GM12878 (cell line): ENCODE measurements at regions not wholly inside any gene's neighbourhood (a gene's known extent, or its start where the extent isn't known, plus 50 kb on each side); places are given as distances from the start of the nearest gene placed in this dataset.

Experiments used
- ATAC-seq: fragments of 200-7000 bp; cut with Tn5 transposase; 3 replicates; pipeline ENCODE4 v1.9.1; 2020; ENCODE audit warnings: mild to moderate bottlenecking, moderate library complexity
- BruUV-seq: library from RNA; stranded (reverse); fragments of 400-500 nt; replicated peaks from 2 replicates; lab custom pipeline; 2021; lab: Mats Ljungman, UMichigan
- CTCF ChIA-PET: fragments of 300-600 bp; sonication (Branson Sonifier 250); formaldehyde crosslinking; extraction: SDS; loops from one replicate; lab custom pipeline; 2021; ENCODE audit warnings: inconsistent platforms; lab: Yijun Ruan, JAX
- POLR2A ChIA-PET: fragments of 350-600 bp; formaldehyde crosslinking; extraction: SDS; loops from one replicate; lab custom pipeline; 2021; ENCODE audit warnings: inconsistent platforms; lab: Charles Lee
- RAD21 ChIA-PET: fragments of 300-600 bp; sonication (Branson Sonifier 250); formaldehyde crosslinking; loops from one replicate; lab custom pipeline; 2023; ENCODE audit warnings: antibody characterized with exemption; ENCODE audit not compliant: unreplicated experiment; lab: Charles Lee
- SMC1A ChIA-PET: fragments of 300-600 bp; sonication (Branson Sonifier 250); formaldehyde crosslinking; loops from one replicate; lab custom pipeline; 2023; ENCODE audit not compliant: unreplicated experiment, uncharacterized antibody; lab: Charles Lee
- DNase-seq: peaks from one replicate; pipeline ENCODE4 v3.0.0-alpha.2; 2011; ENCODE audit warnings: low read depth, low spot score
- FAIRE-seq: peaks from 3 replicates; lab custom pipeline; 2011; peaks lifted over from hg19 to GRCh38; lab: Jason Lieb, UNC
- H2AFZ ChIP-seq: 2 replicates; pipeline ENCODE4 v1.6.0; 2011; ENCODE audit warnings: low read depth, low read length, control low read depth; ENCODE audit not compliant: control insufficient read depth
- H3K27ac ChIP-seq: 2 replicates; pipeline ENCODE4 v1.5.1; 2011; ENCODE audit warnings: control low read depth; ENCODE audit not compliant: control insufficient read depth, insufficient read depth
- H3K27me3 ChIP-seq, 2 experiments: replicated peaks in 1 of 2; 2 replicates each; pipeline versions ENCODE4 v1.6.0 to v1.6.1; 2011; ENCODE audit warnings: low read length in 1 of 2; ENCODE audit not compliant: control insufficient read depth in 2 of 2, insufficient read depth in 2 of 2
- H3K36me3 ChIP-seq, 2 experiments: 2 replicates each; pipeline ENCODE4 v1.5.1; 2011; ENCODE audit warnings: low read length in 1 of 2; ENCODE audit not compliant: control insufficient read depth in 2 of 2, insufficient read depth in 2 of 2
- H3K4me1 ChIP-seq: 2 replicates; pipeline ENCODE4 v1.6.1; 2011; ENCODE audit warnings: mild to moderate bottlenecking, low read length, moderate library complexity, mixed read lengths; ENCODE audit not compliant: control insufficient read depth, insufficient read depth
- H3K4me2 ChIP-seq: 2 replicates; pipeline ENCODE4 v1.6.0; 2011; ENCODE audit warnings: control low read depth; ENCODE audit not compliant: control insufficient read depth, insufficient read depth
- H3K4me3 ChIP-seq: fragments of 200-600 bp; sonication (generic); 2 replicates; pipeline ENCODE4 v1.5.1; 2016
- H3K79me2 ChIP-seq: 2 replicates; pipeline ENCODE4 v1.6.0; 2011; ENCODE audit warnings: low read length; ENCODE audit not compliant: control insufficient read depth, insufficient read depth
- H3K9ac ChIP-seq: 2 replicates; pipeline ENCODE4 v1.8.0; 2011; ENCODE audit warnings: low read length, control low read depth, mixed read lengths; ENCODE audit not compliant: control insufficient read depth, insufficient read depth
- H3K9me3 ChIP-seq: replicated peaks from 3 replicates; pipeline ENCODE4 v1.5.1; 2011; ENCODE audit warnings: mild to moderate bottlenecking, low read length; ENCODE audit not compliant: control insufficient read depth, insufficient read depth
- H4K20me1 ChIP-seq: 2 replicates; pipeline ENCODE4 v1.6.0; 2011; ENCODE audit not compliant: control insufficient read depth, insufficient read depth
- ASH2L ChIP-seq: fragments of 300-600, 200-600 bp; sonication (generic); IDR thresholded peaks from 2 replicates; pipeline ENCODE4 v1.6.1; 2017; ENCODE audit warnings: low read depth, mild to moderate bottlenecking, borderline replicate concordance
- BCL11A ChIP-seq: IDR thresholded peaks from 2 replicates; pipeline ENCODE4 v1.6.1; 2011; ENCODE audit warnings: low read depth, low read length
- BCL3 ChIP-seq: IDR thresholded peaks from 2 replicates; pipeline ENCODE4 v1.6.1; 2011; ENCODE audit warnings: borderline replicate concordance, low read depth, mild to moderate bottlenecking, moderate library complexity, low read length; ENCODE audit not compliant: insufficient read depth, poor library complexity, severe bottlenecking
- EED ChIP-seq: sonication (generic); IDR thresholded peaks from 2 replicates; pipeline ENCODE4 v1.6.1; 2016; ENCODE audit warnings: antibody characterized with exemption, low read depth
- EP300 ChIP-seq, 2 experiments: fragments of 150-350 bp in 1 of 2; IDR thresholded peaks; 2 replicates each; pipeline ENCODE4 v1.6.1; 2011 to 2012; ENCODE audit warnings: low read depth in 2 of 2, low read length in 2 of 2, borderline replicate concordance in 1 of 2, improper control_type of control experiment in 1 of 2, inconsistent platforms in 1 of 2; ENCODE audit not compliant: control insufficient read depth in 1 of 2
- FOS ChIP-seq: IDR thresholded peaks from 3 replicates; pipeline ENCODE4 v1.6.1; 2011; ENCODE audit warnings: borderline replicate concordance; ENCODE audit not compliant: insufficient read length; ENCODE audit errors: extremely low read depth
- MTA3 ChIP-seq: IDR thresholded peaks from 2 replicates; pipeline ENCODE4 v1.6.1; 2012; ENCODE audit warnings: low read length, inconsistent platforms, borderline replicate concordance
- TBL1XR1 ChIP-seq: IDR thresholded peaks from 2 replicates; pipeline ENCODE4 v1.6.1; 2012; ENCODE audit warnings: low read depth, low read length, improper control_type of control experiment
- ZNF384 ChIP-seq: IDR thresholded peaks from 2 replicates; pipeline ENCODE4 v1.6.1; 2012; ENCODE audit warnings: low read depth, mild to moderate bottlenecking, low read length, improper control_type of control experiment, borderline replicate concordance
- WGBS: methylation state at CpG from one replicate; pipeline ENCODE4 v1.1.6; 2016; ENCODE audit warnings: low lambda C conversion rate; ENCODE audit not compliant: insufficient replicate concordance, insufficient coverage; ENCODE audit errors: missing lambda C conversion rate; 5-methylcytosine and 5-hydroxymethylcytosine counted together
- in situ Hi-C: fragments of 300-500 bp; cut with MboI; formaldehyde crosslinking; loops from 9 replicates; pipeline ENCODE4 v1.14.3; 2018; ENCODE audit warnings: mixed read lengths
- intact Hi-C: fragments of 100-400 bp; cut with micrococcal nuclease; formaldehyde crosslinking; loops from one replicate; pipeline ENCODE4 v1.14.2; 2022; ENCODE audit not compliant: unreplicated experiment
- TF ChIP-seq, protein P1 (sequence below): fragments of 450-650 bp; IDR thresholded peaks from 2 replicates; pipeline ENCODE4 v1.6.1; 2017; ENCODE audit warnings: mild to moderate bottlenecking, moderate library complexity
- TF ChIP-seq, protein P2 (sequence below): fragments of 450-650 bp; IDR thresholded peaks from 2 replicates; pipeline ENCODE4 v1.6.1; 2016; ENCODE audit warnings: mild to moderate bottlenecking

DNA sequence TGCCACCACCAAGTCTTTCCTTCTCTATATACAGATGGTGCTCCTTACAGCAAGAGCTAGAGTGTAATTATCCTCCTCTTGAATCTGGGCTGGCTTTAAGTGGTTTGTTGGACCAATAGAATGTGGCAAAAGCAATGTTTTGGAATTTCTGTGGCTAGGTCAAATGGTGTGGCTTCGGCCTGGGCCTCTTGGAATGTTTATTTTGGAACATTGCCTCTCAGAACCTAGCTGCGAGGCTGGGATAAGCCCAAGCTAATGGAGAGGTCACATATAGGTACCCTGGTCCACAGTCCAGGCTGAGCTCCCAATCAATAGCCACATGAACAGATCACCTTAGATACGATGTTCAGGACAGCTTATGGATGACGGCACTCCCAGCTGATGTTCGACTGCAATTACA lies 556.7 kb downstream of the TYW1 start:
- in situ Hi-C loops (no loop called here), intact Hi-C loops (no loop called here)
- H2AFZ ChIP-seq = no peak overlapping the region
- no peaks in the 10 kb centered on the region for H4K20me1 ChIP-seq
- H3K4me1 ChIP-seq = no peaks in the 10 kb centered on the region
- H3K4me2 ChIP-seq = no peak overlapping the region
- H3K27me3 ChIP-seq = no peaks in the 10 kb centered on the region
- H3K9ac ChIP-seq = no peak overlapping the region
- H3K79me2 ChIP-seq = no peaks in the 10 kb centered on the region
- ChIA-PET SMC1A (no interaction called here), CTCF (no interaction called here), RAD21 (no interaction called here), POLR2A (no interaction called here)
- H3K27ac ChIP-seq = no peak overlapping the region
- no peaks in the 10 kb centered on the region for H3K36me3 ChIP-seq
- FAIRE-seq (no peak), ATAC-seq (no peak), DNase-seq (no peak)
- BruUV-seq = no TSS peak
- H3K4me3 ChIP-seq = no peak overlapping the region
- no peaks in the 10 kb centered on the region; the same call in 2 of the 3 replicates for H3K9me3 ChIP-seq
- 19% methylated on average over 5 of the region's 5 CpGs for WGBS
- TF ChIP-seq TBL1XR1 (no peak), EED (no peak)

- H3K36me3 ChIP-seq = no peaks in the 10 kb centered on the region
- no peaks in the 10 kb centered on the region for H3K4me1 ChIP-seq
- ChIA-PET RAD21 (no interaction called here), SMC1A (no interaction called here), POLR2A (no interaction called here), CTCF (no interaction called here)
- no peaks in the 10 kb centered on the region for H3K79me2 ChIP-seq
- no peaks in the 10 kb centered on the region for H3K27me3 ChIP-seq
- in situ Hi-C loops (no loop called here), intact Hi-C loops (no loop called here)
- H3K27ac ChIP-seq = no peak overlapping the region
- no TSS peak for BruUV-seq
- no peak for DNase-seq
- FAIRE-seq = no peak
- WGBS = 11% methylated on average over 6 of the region's 6 CpGs
- no peaks in the 10 kb centered on the region; the same call in 2 of the 3 replicates for H3K9me3 ChIP-seq
- H3K4me2 ChIP-seq = no peak overlapping the region
- H2AFZ ChIP-seq = no peak overlapping the region
- no peak overlapping the region for H3K9ac ChIP-seq
- no peak overlapping the region for H3K4me3 ChIP-seq
- ATAC-seq = no peak
- no peaks in the 10 kb centered on the region for H4K20me1 ChIP-seq
- TF ChIP-seq, protein P1, sequence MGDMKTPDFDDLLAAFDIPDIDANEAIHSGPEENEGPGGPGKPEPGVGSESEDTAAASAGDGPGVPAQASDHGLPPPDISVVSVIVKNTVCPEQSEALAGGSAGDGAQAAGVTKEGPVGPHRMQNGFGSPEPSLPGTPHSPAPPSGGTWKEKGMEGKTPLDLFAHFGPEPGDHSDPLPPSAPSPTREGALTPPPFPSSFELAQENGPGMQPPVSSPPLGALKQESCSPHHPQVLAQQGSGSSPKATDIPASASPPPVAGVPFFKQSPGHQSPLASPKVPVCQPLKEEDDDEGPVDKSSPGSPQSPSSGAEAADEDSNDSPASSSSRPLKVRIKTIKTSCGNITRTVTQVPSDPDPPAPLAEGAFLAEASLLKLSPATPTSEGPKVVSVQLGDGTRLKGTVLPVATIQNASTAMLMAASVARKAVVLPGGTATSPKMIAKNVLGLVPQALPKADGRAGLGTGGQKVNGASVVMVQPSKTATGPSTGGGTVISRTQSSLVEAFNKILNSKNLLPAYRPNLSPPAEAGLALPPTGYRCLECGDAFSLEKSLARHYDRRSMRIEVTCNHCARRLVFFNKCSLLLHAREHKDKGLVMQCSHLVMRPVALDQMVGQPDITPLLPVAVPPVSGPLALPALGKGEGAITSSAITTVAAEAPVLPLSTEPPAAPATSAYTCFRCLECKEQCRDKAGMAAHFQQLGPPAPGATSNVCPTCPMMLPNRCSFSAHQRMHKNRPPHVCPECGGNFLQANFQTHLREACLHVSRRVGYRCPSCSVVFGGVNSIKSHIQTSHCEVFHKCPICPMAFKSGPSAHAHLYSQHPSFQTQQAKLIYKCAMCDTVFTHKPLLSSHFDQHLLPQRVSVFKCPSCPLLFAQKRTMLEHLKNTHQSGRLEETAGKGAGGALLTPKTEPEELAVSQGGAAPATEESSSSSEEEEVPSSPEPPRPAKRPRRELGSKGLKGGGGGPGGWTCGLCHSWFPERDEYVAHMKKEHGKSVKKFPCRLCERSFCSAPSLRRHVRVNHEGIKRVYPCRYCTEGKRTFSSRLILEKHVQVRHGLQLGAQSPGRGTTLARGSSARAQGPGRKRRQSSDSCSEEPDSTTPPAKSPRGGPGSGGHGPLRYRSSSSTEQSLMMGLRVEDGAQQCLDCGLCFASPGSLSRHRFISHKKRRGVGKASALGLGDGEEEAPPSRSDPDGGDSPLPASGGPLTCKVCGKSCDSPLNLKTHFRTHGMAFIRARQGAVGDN = no peak
- TF ChIP-seq, protein P2, sequence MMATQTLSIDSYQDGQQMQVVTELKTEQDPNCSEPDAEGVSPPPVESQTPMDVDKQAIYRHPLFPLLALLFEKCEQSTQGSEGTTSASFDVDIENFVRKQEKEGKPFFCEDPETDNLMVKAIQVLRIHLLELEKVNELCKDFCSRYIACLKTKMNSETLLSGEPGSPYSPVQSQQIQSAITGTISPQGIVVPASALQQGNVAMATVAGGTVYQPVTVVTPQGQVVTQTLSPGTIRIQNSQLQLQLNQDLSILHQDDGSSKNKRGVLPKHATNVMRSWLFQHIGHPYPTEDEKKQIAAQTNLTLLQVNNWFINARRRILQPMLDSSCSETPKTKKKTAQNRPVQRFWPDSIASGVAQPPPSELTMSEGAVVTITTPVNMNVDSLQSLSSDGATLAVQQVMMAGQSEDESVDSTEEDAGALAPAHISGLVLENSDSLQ = no peak
- TF ChIP-seq BCL3 (no peak), MTA3 (no peak), FOS (no peak), ZNF384 (no peak), BCL11A (no peak), ASH2L (no peak), EP300 (IDR thresholded peaks at IDR 0.05; ENCODE audit: borderline replicate concordance in 1 of 2, control insufficient read depth in 1 of 2, low read depth in 2 of 2, low read length in 2 of 2) (no peak)
Measured at GRCh38 chr7:67554986-67555385, 558.4 kb downstream of the TYW1 start.
